Stimulated activated naive CD4-positive, alpha-beta T cell (primary cell): ENCODE measurements at regions not wholly inside any gene's neighbourhood (a gene's known extent, or its start where the extent isn't known, plus 50 kb on each side); places are given as distances from the start of the nearest gene placed in this dataset.

Experiments
- DNase-seq, 6 experiments: peaks; one replicate each; lab custom pipeline; 2025; lab: John Stamatoyannopoulos, UW

GRCh38 chr2:144215207-144215606 lies 304.7 kb downstream of the ZEB2 start:
- DNase-seq, result no peak

GRCh38 chr2:144213797-144214196 lies 306.1 kb downstream of the ZEB2 start:
- no peak for DNase-seq

DNA sequence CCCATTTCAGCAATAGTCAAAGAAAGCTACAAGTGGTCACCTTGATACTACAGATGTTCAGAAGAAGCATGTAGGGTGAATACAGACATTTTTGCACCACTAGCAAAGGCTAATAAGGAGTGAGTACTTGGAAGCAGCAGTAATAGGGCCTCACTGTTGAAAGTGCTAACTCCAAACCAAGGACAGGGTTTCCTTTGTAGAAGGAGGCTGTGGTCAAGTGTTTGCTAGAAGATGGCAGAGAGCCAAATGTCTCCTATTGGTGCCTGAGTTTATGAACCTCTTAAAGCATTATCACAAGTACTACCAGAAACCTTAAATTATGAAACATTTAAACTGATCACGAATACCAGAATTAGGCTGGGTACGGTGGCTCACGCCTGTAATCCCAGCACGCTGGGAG lies 308.1 kb downstream of the ZEB2 start:
- no peak for DNase-seq

DNA sequence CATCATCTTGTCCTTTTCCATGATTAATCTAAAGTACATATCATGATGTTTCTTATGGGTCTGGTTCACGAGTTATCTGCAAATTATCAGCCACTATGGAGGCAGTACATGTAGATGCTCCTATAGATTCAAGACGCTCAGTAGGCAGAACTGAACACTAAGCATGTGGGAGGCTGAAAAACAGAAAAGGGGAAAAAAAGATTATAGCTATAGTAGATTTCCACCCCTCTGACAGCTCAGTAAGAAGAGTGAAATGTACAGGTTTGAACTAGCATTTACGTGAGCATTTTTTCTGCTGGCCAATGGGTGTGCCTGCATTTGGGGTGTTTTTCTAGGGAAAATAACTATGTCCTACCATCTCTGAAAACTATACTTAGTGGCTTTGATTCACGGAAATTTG lies 308.9 kb downstream of the ZEB2 start:
- no peak for DNase-seq

DNA sequence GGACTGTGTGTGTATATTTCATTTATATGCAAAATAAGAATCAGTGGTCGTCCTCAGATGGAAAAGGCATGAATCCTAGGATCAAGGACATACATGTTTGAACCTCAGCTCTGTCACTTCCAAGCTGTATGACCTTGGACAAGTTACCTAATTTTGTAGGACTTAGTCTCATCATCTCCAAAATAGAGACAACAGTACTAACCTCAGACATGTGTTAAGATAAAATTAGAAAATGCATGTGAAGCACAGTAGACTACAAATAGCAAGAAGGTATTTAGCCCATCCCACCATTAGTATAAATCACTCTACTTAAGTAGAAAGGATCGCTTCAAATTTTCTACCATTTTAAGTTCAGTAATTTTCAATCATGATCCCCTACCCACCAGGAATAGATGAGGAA lies 309.8 kb downstream of the ZEB2 start:
- DNase-seq, result no peak

- no peak for DNase-seq
Observed at GRCh38 chr2:144208924-144209323, 311.0 kb downstream of the ZEB2 start.

GRCh38 chr2:144206019-144206418 lies 313.9 kb downstream of the ZEB2 start:
- no peak for DNase-seq

DNA sequence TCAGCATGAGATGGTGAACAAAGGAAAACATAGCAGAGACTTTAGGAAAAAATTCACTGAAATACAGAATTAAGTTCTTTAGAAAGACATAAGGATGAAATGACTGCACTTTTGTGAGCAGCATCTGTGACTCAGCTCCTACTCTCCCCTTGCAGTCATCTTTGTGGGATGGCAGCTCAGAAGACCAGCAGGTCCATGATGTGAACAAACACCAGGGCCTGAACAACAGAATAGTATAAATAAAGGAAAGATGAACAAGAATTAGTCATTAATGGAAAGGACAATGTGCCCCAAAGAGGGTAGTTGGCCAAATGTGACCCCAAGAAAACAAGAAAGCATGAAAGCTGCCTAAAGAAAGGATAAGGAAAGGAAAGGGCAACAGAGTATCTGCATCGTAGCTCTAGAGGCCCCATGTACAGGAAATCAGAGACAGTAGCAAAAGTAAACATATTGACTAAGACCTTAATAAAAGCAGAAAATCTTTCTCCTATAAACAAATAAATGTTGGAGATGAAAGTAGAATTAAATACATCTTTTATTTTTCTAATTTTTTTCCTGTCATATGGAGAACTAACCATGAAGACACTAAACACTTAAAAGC lies 318.0 kb downstream of the ZEB2 start:
- no peak for DNase-seq

DNA sequence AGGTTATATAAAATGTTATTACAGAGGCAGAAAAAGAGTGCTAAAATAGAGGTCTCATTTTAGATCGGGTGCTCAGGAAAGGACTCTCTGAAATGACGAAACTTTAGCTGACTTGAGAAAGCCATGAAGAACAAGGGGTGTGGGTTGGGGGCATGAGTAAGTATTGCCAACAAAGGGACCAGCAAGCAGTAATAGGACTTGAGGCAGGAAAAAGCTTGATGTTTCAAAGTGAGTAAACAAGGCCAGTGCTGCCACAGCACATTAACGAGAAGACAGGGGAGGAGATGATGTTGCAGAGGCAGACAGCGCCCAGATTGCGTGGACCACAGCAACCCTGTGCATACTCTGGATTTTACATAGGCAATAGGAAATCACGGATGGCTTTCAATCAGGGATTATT lies 318.8 kb downstream of the ZEB2 start:
- DNase-seq, result no peak

DNA sequence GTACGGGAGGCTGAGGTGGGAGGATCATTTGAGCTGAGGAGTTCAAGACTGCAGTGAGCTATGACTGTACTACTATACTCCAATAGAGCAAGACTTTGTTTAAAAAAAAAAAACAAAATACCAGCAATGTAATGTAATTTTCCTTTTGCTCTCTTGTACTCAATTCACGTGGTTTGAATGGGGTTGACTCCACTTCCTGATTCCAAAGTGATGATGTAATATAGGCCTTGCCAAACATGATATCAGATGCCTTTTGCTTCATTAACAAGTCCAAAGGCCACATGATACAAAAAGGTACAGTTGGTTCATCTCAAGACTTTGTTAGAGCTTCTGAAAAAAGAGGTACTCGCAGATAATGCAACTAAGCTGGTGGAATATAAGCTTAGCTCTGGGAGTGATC lies 321.8 kb downstream of the ZEB2 start:
- DNase-seq, result no peak

GRCh38 chr2:144194326-144195071 lies 325.4 kb downstream of the ZEB2 start:
- no peak for DNase-seq

GRCh38 chr2:144190908-144191605 lies 328.9 kb downstream of the ZEB2 start:
- no peak for DNase-seq

GRCh38 chr2:144183727-144184126 lies 336.2 kb downstream of the ZEB2 start:
- peak in 5 of 6 experiments; percentile 26 to 71 (median 69) for DNase-seq

GRCh38 chr2:144181001-144181400 lies 338.9 kb downstream of the ZEB2 start:
- DNase-seq, result no peak

- DNase-seq, result no peak
Observed at GRCh38 chr2:144180131-144180530, 339.8 kb downstream of the ZEB2 start.

- no peak for DNase-seq
Observed at GRCh38 chr2:144170179-144170578, 349.7 kb downstream of the ZEB2 start.

DNA sequence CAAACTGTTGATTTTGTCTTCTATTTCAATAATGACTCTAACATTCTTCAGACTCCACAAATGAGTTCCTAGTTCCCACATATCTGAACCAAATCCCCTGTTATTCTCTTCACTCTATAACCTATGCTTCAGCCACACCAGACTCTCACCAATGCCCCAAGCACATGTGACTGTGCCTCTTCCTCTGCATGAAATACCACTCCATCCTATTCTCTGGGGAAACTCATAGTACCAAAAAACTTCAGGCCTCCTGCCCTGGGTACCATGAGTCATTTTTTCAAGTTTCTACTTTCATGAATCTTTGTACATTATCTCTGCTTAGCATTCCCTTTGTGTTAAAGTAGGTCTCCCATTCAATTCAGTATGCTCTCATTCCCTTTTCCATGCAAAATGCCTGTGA lies 353.2 kb downstream of the ZEB2 start:
- DNase-seq, result no peak

DNA sequence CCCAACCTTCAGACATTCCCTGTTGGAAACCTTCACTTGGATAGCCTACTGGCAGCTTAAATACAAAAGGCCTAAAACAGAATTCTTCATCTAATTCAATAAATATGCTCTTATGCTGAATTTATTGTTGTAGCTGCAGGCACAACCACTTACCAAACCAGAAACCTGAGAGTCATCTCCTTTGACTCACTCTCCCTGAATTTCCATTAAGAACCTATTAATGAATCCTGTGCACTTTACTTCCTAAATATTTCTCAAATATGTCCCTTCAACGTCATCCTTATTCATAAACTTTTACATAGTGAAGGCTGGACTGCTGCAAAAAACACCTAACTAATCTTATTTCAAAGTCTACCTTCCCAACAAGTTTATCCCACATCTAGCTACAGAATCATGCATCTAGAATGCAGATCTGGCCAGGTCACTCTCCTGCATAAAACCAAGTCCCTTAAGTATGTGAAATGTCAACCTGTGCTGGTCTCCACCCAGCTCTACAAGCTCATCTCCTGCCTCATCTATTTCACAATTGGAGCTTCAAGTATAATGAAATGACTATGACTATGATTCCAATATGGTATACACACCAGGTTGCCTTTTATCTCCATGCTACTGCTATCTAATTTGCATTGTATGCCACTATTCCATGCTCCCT lies 354.2 kb downstream of the ZEB2 start:
- DNase-seq, result no peak

DNA sequence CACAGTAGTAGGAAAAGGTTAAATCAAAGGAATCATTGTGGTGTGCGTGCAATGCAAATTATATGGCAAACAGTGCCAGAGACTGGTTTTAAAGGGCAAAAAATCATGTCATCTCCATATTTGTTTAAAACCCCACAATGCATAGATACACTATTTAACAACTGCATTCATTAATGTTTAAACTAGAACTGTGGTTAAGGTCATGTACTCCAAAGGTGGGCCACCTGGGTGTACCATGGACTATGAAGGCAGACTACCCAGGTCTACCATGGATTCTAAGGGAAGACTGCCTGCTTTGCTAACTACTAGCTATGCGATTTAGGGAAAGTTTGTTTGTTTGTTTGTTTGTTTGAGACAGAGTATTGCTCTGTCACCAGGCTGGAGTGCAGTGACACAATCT lies 356.3 kb downstream of the ZEB2 start:
- no peak for DNase-seq

GRCh38 chr2:144162652-144163051 lies 357.3 kb downstream of the ZEB2 start:
- peak in 3 of 6 experiments; percentile 3 to 12 (median 6) for DNase-seq

DNA sequence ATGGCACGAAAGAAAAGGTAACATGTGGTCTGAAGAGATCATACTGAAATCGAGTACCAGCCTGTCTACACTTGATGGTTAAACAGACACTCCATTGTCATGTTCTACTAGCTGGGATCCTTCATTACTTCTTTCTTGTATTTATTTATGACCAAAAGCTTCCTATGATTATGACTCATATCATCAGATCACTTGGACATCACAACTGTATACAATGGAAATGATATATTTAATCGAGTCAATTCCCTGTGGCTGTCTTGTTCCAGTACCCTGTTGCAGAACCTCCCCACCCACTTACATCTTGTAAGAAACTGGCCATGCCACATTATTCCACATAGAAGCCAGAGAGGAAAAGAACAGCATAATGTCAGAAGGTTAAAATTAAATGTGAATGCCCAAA lies 358.9 kb downstream of the ZEB2 start:
- DNase-seq, result no peak

- DNase-seq, result no peak
Observed at GRCh38 chr2:144159240-144159639, 360.7 kb downstream of the ZEB2 start.

DNA sequence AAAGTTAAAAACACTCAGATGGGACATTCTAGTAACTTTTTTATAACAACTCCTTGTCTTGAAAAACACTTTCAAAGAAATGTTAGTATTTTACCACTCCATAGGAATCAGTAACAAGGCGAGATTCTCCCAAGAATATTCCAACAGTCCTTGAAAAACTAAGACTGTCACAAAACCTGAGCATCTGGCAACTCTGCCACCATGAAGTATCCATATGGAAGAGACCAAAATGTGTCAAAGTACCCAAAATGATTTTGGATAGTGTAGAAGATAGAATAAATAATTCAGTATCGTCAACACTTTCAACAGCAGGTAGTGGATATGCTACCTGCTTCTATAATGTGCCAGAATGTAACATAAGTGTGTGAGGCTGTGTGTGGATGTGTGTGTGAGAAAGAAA lies 361.8 kb downstream of the ZEB2 start:
- DNase-seq, result no peak
